Right forelimb (tissue), 1 donor: ENCODE measurements at regions not wholly inside any gene's neighbourhood (a gene's known extent, or its start where the extent isn't known, plus 50 kb on each side); places are given as distances from the start of the nearest gene placed in this dataset.

Experiments used
- DNase-seq: peaks from one replicate; pipeline ENCODE4 v3.0.0-alpha.2; 2018

- no peak for DNase-seq
Measured at GRCh38 chr10:130432850-130433249, 296.7 kb downstream of the GLRX3 start.

DNA sequence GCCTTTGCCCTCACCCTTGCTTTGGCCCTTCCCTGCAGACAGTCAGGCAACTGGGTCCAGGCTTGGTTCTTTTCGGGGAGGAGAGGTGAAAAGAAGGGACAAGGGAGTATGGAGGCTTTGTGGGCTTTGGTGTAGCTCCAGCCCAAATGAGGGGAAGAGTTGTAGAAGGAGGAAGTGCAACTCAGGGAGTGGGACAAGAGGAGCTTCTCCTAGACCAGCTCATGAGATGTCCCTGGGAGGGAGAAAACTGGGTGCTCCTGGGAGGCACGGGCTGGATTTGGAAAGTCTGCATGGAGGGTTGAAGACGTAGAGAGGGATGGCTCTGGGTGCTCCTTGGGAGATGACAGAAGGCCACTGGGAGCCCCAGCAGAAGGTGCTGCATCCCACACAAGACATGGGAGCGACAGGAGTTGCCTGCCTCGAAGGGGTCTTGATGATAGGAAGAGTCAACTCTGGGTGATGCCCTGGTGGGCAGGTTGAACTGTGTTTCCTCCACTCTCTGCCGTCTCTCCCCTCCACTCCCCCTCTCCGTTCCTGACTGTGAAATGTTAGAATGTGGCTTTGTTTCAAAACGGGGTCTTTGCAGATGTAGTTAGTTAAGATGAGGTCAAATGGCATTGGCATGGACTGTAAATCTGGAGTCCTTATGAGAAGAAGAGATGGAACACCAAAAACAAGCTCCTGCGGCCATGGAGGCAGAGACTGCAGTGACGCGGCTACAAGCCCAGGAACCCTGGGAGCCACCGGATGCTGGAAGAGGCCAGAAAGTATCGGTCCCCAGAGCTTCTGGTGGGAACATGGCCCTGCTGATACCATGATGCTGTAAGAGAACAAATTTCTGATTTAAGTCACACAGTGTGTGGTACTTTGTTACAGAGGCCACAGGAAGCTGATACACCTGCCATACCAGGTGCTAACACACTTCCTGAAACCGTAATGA is 298.5 kb downstream of the GLRX3 start:
- no peak for DNase-seq

GRCh38 chr10:130435961-130436360 is 299.8 kb downstream of the GLRX3 start:
- DNase-seq = no peak

DNA sequence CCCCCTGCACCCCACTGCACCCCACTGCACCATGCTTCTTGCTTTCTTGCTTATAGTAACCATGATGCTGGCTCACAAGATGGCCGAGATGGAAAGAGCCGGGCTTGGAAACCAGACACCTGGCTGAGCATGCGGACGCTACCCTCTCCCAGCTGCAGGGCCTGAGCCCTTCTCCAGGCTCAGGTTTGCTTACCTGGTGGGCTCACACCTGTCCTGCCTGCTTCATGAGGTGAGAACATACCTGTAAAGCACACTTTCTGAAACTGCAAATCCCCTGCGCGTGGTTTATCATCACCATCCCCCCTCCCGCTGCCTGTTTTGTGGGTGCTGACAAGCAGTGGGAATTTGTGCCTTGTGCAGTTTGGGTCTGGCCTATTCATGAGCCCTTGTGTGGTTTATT is 302.7 kb downstream of the GLRX3 start:
- DNase-seq = no peak

GRCh38 chr10:130439766-130440165 is 303.6 kb downstream of the GLRX3 start:
- DNase-seq = no peak

DNA sequence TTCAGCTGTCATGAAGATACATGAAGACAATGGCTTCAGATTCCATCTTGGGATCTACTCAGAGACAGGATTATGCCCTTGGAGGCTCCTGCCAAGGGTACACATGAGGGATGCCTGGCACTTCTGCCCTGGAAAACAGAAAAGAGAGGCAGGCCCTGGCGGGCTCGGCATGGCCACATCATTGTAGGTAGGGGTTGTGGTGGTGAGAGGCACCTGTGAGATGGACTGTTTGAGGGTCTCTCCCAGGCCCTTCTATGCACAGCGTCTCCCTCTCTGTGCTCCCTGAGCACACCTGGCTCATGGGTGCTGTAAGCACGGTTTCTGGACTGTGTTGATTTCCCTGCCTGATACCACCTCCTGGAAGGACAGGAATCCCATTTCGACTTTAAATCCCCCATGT is 304.3 kb downstream of the GLRX3 start:
- no peak for DNase-seq

GRCh38 chr10:130440971-130441370 is 304.8 kb downstream of the GLRX3 start:
- DNase-seq = no peak

DNA sequence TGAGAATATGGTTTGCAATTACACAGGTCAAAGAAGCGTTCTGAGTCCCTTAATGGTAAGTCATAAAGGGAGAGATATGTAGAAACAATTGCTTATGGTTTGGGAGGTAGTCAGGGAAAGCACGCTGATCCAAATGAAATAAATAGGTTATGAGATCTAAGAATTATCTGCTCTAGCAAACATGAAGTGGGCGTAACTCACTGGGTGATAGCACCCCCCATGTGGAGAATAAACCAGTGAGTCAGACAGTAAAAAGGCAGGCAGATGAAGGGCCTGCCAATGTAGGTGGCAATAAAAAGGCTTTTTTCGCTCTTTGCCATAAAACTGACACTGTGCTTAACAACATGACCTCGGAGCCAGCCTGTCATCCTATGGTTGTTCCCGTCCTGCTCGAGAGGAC is 306.9 kb downstream of the GLRX3 start:
- no peak for DNase-seq

DNA sequence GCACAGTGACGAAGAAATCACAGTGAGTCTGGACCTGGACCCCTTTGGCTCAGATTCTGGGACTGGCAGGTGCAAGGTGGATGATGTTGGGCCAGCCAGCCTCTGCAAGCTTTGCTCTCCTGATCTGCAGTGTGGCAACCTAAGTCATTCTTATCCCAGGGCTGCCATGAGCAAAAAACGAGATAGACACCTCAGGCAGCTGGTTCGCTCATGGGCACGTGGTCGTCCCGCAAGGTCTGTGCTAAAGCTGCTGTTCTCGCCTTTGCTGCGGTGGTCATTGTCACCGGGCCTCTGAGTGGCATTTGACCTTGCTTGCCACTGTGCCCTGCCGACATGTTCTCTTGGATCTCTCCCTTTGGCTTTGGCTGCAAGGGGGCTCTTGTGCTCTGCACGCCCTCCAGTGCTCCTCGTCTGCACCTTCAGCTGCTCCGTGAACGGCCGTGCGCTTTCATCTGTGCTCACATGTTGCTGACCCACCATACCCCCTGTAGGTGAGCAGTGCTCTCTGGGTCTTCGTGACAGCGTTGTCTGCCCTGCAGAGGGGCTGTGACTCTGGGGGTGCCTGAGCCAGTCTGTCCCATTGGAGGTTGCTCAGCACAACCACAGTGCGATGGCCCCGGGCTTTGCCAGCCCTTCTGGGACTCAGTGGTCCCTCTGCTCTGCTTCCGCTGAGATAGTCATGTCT is 317.0 kb downstream of the GLRX3 start:
- no peak for DNase-seq

GRCh38 chr10:130453721-130454542 is 317.7 kb downstream of the GLRX3 start:
- no peak for DNase-seq

GRCh38 chr10:130454543-130455000 is 318.4 kb downstream of the GLRX3 start:
- DNase-seq = no peak

DNA sequence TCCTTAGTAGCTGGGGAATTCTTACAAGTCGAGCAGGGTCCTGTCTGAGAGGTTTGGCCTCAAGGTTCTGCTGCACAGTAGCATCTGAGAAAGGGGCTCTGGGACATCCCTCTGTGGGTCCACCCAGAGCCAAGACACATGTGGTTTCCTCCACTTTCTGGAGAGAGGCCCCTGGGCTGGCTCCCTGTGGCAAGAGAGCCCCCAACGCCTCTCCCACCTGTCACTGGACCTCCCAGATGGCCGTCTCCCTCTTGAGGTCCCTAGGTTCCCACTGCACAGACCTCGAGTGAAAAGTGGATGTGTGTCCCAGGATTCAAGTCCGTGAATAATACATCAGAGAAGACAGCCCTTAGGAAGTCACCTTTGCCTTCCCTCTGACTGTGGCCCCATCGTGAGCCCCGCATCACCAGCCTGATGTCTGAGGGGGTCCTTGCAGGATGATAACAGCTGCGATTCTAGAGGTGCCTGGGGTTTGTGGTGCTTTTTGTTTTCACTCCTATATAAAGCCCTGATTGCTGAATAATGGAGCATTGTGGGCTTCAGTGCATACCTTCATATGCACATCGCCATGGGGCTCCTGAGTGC is 319.0 kb downstream of the GLRX3 start:
- no peak for DNase-seq

- no peak for DNase-seq
Measured at GRCh38 chr10:130455791-130456190, 319.6 kb downstream of the GLRX3 start.

DNA sequence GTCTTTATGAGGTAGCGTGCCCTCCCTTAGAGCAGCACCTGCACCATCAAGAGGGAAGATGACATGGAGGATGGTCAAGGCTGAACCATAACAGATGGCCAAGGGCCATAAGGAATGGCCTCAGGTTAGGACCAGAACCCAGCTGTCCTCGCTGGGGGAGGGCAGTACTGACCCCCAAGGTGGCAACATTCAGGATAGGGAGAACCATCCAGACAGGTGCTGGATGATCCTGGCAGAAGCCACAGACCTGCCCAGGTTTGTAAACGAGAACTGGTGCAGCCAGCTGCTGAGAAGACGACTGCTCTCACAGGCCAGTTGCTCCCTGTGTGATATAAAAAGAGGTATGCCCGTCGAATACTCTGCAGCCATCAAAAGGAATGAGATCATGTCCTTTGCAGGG is 320.4 kb downstream of the GLRX3 start:
- no peak for DNase-seq

DNA sequence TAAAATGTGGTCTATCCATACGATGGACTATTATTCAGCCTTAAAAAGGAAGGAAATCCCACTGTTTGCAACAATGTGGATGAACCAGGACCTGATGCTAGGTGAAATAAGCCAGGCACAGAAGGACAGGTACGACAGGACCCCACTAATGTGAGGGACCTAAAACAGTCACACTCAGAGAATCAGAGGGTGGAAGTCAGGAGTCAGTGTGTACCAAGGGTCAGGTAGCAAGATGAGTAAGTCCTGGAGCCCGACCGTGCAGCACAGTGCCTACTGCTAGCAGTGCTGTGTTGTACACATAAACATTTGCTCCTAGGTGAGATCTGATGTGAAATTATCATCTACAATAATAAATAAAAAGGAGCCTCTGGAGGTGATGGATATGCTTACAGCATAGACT is 322.3 kb downstream of the GLRX3 start:
- no peak for DNase-seq

- DNase-seq = no peak
Measured at GRCh38 chr10:130459011-130459410, 322.8 kb downstream of the GLRX3 start.

GRCh38 chr10:130459851-130460490 is 323.8 kb downstream of the GLRX3 start:
- DNase-seq = no peak

GRCh38 chr10:130461631-130462030 is 325.4 kb downstream of the GLRX3 start:
- no peak for DNase-seq

DNA sequence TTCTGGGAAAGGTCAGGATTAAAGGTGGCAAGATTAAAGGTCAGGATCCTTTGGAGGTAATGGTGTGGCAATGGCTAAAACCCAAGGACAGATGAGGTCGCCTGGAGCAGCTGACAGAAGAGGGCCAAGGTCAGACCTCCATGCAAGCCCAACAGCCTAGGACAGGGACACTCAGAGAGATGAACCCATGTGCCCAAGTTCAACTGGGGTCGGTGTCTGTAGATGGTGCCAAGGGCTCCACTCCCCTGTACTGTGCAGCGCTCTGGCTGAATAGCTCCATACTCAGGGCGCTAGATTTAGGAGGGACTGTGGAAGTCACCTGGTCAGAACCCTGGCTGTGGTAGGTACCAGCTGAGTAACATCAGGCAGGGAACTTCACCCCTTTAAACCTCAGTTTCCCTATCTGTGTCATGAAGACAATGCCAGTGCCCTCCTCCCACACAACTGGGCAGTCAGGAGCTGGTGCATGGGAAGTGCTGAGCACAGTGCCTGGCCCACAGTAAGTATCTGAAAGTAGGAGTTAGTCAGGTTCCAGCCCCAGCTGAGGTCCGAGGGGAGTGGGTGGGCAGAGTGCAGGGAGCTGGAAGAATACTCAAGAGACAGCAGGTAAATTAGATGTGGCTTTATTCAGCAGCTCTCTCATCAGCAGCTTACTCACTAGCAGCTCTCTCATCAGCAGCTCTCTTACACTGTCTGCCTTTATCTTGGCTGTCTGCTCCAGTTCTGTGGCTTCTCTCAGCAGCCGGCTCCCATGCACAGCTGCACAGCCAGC is 327.1 kb downstream of the GLRX3 start:
- no peak for DNase-seq

GRCh38 chr10:130463876-130464364 is 327.7 kb downstream of the GLRX3 start:
- no peak for DNase-seq

- no peak for DNase-seq
Measured at GRCh38 chr10:130464426-130464825, 328.2 kb downstream of the GLRX3 start.
